Stimulated activated CD4-positive, alpha-beta T cell treated with anti-CD3 and anti-CD28 coated beads, TNF-alpha, amount 100 ng/mL, for 4 hours (primary cell): ENCODE measurements at regions not wholly inside any gene's neighbourhood (a gene's known extent, or its start where the extent isn't known, plus 50 kb on each side); places are given as distances from the start of the nearest gene placed in this dataset.

Experiments
- DNase-seq, 3 experiments: peaks; one replicate each; pipeline ENCODE4 v3.0.0-alpha.2; 2020; ENCODE audit warnings: low read depth in 3 of 3

- DNase-seq = no peak
These were observed 103.3 kb upstream of the BOD1 start for GRCh38 chr5:173719731-173720082.

- DNase-seq = no peak
These were observed 104.0 kb upstream of the BOD1 start for GRCh38 chr5:173720286-173720952.

- DNase-seq = no peak
These were observed 104.6 kb upstream of the BOD1 start for GRCh38 chr5:173720953-173721600.

GRCh38 chr5:173721601-173722232 lies 105.3 kb upstream of the BOD1 start:
- no peak for DNase-seq

- no peak for DNase-seq
These were observed 110.6 kb upstream of the BOD1 start for GRCh38 chr5:173726846-173727557.

GRCh38 chr5:173727839-173728778 lies 111.7 kb upstream of the BOD1 start:
- no peak for DNase-seq

GRCh38 chr5:173729079-173729765 lies 112.8 kb upstream of the BOD1 start:
- DNase-seq = no peak

GRCh38 chr5:173730632-173731298 lies 114.3 kb upstream of the BOD1 start:
- DNase-seq = no peak

- no peak for DNase-seq
These were observed 116.6 kb upstream of the BOD1 start for GRCh38 chr5:173733021-173733420.

- no peak for DNase-seq
These were observed 117.0 kb upstream of the BOD1 start for GRCh38 chr5:173733425-173733824.

GRCh38 chr5:173733831-173734501 lies 117.5 kb upstream of the BOD1 start:
- no peak for DNase-seq

GRCh38 chr5:173734716-173735115 lies 118.3 kb upstream of the BOD1 start:
- DNase-seq = no peak

- DNase-seq = no peak
These were observed 118.7 kb upstream of the BOD1 start for GRCh38 chr5:173735184-173735583.

- no peak for DNase-seq
These were observed 119.2 kb upstream of the BOD1 start for GRCh38 chr5:173735691-173736090.

GRCh38 chr5:173736374-173736773 lies 119.9 kb upstream of the BOD1 start:
- DNase-seq = no peak

- DNase-seq = no peak
These were observed 120.5 kb upstream of the BOD1 start for GRCh38 chr5:173736923-173737412.

- no peak for DNase-seq
These were observed 123.3 kb upstream of the BOD1 start for GRCh38 chr5:173739741-173740140.

- no peak for DNase-seq
These were observed 124.0 kb upstream of the BOD1 start for GRCh38 chr5:173740400-173740799.

- DNase-seq = no peak
These were observed 124.6 kb upstream of the BOD1 start for GRCh38 chr5:173741087-173741486.
